Coronary artery (tissue), 2 donors: ENCODE measurements at regions not wholly inside any gene's neighbourhood (a gene's known extent, or its start where the extent isn't known, plus 50 kb on each side); places are given as distances from the start of the nearest gene placed in this dataset.

ENCODE experiments used
- DNase-seq: peaks from one replicate; pipeline ENCODE4 v3.0.0-alpha.2; 2017; ENCODE audit warnings: low spot score
- H3K27ac ChIP-seq, 2 donors: fragments of 200-600 bp; sonication (generic); one replicate each; pipeline ENCODE4 v1.5.1; 2016 to 2019
- H3K4me3 ChIP-seq: fragments of 200-600 bp; sonication (generic); 2 replicates; pipeline ENCODE4 v1.5.1; 2016; ENCODE audit warnings: mild to moderate bottlenecking, moderate library complexity
- TF ChIP-seq, protein P1 (sequence below): fragments of 200-600 bp; sonication (generic); IDR thresholded peaks from one replicate; pipeline ENCODE4 v1.5.1; 2019; ENCODE audit warnings: antibody characterized with exemption

DNA sequence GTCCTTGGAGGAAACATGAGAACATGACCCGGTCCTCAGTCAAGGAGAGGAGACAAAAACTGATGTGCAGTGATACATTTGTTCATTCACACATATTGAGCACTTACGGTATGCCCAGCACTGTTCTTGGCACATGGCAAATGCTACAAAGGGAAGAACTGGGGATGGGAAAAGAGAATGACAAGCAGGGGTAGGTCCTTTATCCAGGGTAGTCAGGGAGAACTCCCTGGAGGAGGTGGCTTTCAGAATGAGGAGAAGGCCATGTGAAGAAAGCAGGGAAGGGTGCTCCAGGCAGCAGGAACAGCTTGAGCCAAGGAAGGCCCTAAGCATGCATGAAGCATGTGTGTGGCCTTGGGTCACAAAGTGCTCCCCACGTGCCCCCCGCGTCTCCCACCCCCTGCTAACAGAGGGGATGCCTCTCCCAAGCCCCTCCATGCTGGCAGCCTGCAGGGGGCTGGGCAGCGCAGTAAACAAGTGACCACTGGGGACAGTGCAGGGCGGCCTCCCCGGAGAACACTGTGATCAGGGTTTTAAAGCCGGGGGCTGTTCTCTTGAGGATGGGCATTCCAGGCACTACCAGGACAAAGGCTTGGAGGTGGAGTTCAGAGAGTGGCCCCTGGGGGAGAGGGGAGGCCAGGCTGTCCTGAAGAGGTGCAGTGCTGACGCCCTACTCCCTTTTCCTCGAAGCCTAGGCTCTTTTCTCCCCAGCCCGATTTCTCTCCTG is 71.0 kb downstream of the PHETA1 start:
- Histone ChIP-seq H3K27ac (no peak overlapping the region), H3K4me3 (no peak overlapping the region)
- DNase-seq: no peak
- TF ChIP-seq, protein P1, sequence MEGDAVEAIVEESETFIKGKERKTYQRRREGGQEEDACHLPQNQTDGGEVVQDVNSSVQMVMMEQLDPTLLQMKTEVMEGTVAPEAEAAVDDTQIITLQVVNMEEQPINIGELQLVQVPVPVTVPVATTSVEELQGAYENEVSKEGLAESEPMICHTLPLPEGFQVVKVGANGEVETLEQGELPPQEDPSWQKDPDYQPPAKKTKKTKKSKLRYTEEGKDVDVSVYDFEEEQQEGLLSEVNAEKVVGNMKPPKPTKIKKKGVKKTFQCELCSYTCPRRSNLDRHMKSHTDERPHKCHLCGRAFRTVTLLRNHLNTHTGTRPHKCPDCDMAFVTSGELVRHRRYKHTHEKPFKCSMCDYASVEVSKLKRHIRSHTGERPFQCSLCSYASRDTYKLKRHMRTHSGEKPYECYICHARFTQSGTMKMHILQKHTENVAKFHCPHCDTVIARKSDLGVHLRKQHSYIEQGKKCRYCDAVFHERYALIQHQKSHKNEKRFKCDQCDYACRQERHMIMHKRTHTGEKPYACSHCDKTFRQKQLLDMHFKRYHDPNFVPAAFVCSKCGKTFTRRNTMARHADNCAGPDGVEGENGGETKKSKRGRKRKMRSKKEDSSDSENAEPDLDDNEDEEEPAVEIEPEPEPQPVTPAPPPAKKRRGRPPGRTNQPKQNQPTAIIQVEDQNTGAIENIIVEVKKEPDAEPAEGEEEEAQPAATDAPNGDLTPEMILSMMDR: no peak

DNA sequence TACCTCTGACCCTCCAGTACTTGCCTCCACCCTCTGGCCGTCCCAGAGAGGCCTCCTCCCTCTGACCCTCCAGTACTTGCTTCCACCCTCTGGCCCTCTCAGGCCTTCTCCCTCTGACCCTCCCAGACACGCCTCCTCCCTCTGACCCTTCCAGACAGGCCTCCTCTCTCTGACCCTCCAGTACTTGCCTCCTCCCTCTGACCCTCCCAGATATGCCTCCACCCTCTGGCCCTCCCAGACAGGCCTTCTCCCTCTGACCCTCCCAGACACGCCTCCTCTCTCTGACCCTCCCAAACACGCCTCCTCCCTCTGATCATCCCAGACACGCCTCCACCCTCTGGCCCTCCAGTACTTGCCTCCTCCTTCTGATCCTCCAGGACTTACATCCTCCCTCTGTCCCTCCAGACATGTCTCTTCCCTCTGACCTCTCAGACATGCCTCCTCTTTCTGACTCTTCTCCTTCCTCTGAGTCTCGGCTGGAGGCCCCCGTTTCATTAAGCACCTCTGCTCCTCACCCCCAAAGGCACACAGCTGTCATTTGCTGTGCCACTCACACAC is 71.9 kb downstream of the PHETA1 start:
- H3K4me3 ChIP-seq: no peak overlapping the region
- DNase-seq: no peak
- TF ChIP-seq, protein P1: no peak
- H3K27ac ChIP-seq: no peak overlapping the region

DNA sequence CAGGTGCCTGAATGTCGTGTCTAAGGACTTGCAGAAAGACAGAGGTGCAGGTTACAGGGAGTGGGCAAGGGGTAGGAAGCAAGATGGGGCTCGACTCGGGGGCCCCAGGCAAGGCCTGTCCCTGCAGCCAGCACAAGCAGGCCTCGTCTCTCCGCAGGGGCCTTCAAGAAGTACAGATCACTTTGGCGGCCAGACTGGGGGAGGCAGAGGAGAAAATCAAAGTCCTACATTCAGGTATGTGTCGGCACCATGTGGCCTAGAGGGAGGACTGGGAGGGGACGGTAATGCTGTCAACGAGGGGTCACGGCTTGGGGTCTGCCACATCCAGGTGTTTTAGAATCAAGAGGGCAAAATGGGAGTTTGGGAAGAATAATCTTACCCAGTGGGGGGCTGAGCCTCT is 73.7 kb downstream of the PHETA1 start:
- no peak for DNase-seq
- Histone ChIP-seq H3K27ac (no peak overlapping the region), H3K4me3 (no peak overlapping the region)
- TF ChIP-seq, protein P1: no peak

DNA sequence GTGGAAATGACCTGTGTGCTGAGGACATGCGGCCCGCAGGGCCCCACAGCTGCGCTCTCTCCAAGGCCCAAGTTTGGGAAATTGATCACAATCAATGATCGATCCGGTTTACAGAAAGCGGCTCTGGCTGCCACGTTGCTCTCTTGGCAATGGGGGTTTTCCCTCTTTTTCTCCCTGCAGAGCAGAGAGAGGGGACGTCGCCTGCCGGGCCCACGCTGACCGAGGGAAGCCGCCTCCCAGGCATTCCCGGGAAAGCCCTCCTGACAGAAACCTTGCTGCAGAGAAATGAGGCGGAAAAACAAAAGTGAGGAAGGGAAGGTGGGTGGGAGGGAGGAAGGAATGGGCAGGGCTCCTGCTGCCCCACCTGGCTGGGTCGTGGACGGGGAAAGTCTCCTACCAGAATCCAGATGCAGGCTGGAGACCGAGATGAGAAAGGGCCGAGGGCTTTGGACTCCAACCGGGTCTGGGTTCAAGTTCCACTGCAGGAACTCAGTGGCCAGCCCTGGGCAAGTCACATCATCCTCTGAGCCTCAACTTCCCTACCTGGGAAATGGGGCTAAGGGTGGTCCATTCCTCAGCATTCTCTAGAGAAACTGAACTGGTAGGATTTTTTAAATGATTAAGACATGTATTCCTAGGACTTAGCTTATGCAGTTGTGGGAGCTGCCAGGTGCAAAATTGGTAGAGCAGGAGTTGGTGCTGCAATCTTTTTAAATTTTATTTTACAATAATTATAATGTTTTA is 75.5 kb downstream of the PHETA1 start:
- no peak for DNase-seq
- TF ChIP-seq, protein P1: no peak
- Histone ChIP-seq H3K27ac (no peak overlapping the region), H3K4me3 (no peak overlapping the region)

DNA sequence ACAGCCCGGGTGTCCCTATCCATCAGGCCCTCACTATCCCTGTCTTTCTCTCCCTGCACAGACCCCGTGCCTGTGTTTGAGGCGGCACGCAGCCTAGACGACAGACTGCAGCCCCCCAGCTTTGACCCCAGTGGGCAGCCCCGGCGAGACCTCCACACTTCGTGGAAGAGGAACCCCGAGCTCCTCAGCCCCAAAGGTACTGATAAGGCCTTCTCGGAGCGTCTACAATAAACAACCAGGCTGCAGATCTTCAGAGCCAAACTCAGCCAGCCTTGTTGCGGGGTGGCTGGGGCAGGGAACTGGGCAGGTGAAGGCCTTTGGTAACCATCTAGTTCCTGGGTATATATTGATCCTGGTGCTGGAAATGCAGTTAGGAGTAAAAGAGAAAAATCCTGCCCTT is 77.5 kb downstream of the PHETA1 start:
- no peak for DNase-seq
- Histone ChIP-seq H3K4me3 (no peak overlapping the region), H3K27ac (no peak overlapping the region)
- TF ChIP-seq, protein P1: no peak

DNA sequence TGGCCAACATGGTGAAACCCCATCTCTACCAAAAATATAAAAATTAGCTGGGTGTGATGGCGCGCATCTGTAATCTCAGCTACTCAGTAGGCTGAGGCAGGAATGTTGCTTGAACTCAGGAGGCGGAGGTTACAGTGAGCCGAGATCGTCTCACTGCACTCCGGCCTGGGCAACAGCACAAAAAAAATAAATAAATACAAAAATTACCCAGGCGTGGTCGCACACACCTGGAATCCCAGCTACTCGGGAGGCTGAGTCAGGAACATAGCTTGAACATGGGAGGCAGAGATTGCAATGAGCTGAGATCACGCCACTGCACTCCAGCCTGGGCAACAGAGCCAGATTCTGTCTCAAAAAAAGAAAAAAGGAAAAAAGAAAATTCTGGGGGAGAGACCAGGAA is 80.1 kb downstream of the PHETA1 start:
- no peak overlapping the region for H3K4me3 ChIP-seq
- TF ChIP-seq, protein P1: no peak
- H3K27ac ChIP-seq: no peak overlapping the region
- DNase-seq: no peak
